ENCODE measurements at regions not wholly inside any gene's neighbourhood (a gene's known extent, or its start where the extent isn't known, plus 50 kb on each side); places are given as distances from the start of the nearest gene placed in this dataset.

GRCh38 chrX:22712942-22713341, 286.8 kb upstream of the DDX53 start:
- Histone ChIP-seq H3K9me1 (ENCODE audit: control insufficient read depth, insufficient read depth, low read length) (no peaks in the 10 kb centered on the region), H3K9me3 (replicated peaks; ENCODE audit: control insufficient read depth, insufficient read depth, low read depth, low read length) (no peaks in the 10 kb centered on the region), H3K36me3 (ENCODE audit: control insufficient read depth, insufficient read depth, low read length) (no peaks in the 10 kb centered on the region), H3K4me1 (replicated peaks in 1 of 2; ENCODE audit: control insufficient read depth in 2 of 2, insufficient read depth in 2 of 2, low read length in 2 of 2) (no peaks in the 10 kb centered on the region), H3K9ac (ENCODE audit: insufficient read depth in 1 of 2, low read depth in 2 of 2, low read length in 2 of 2) (no peak overlapping the region), H3K27me3 (ENCODE audit: control insufficient read depth in 2 of 2, insufficient read depth in 2 of 2, low read length in 2 of 2) (no peaks in the 10 kb centered on the region), H2AFZ (ENCODE audit: low read depth, low read length) (no peak overlapping the region), H3K79me2 (ENCODE audit: control insufficient read depth, insufficient read depth, low read length) (no peaks in the 10 kb centered on the region), H3K4me2 (ENCODE audit: insufficient read depth, low read length) (no peak overlapping the region), H3K27ac (ENCODE audit: extremely low read depth, low read depth, low read length) (no peak overlapping the region), H3K4me3 (no peak overlapping the region), H4K20me1 (replicated peaks; ENCODE audit: control insufficient read depth, insufficient read depth, low read length) (no peaks in the 10 kb centered on the region)
- DNase-seq (ENCODE audit: extremely low read depth in 1 of 4, low spot score in 3 of 4) (no peak), FAIRE-seq (no peak), ATAC-seq (no peak)
- WGBS (ENCODE audit: insufficient coverage, low coverage, missing lambda C conversion rate), result 5% methylated on average over 5 of the region's 5 CpGs
- intact Hi-C loops (cut with micrococcal nuclease) (no loop called here), in situ Hi-C loops (cut with MboI) (no loop called here)
- POLR2A ChIA-PET, result no interaction called here
- BruUV-seq (replicated peaks), result no TSS peak
- CTCF ChIA-PET (ENCODE audit: low intra/inter-chr PET ratio), result no interaction called here
- no peak for TF ChIP-seq PURB (CRISPR knock-in tag; IDR thresholded peaks at IDR 0.05; ENCODE audit: low read depth)
- TF ChIP-seq SREBF1 (IDR thresholded peaks at IDR 0.05; ENCODE audit: borderline replicate concordance, low read depth, low read length), result no peak
- TF ChIP-seq, protein P1, sequence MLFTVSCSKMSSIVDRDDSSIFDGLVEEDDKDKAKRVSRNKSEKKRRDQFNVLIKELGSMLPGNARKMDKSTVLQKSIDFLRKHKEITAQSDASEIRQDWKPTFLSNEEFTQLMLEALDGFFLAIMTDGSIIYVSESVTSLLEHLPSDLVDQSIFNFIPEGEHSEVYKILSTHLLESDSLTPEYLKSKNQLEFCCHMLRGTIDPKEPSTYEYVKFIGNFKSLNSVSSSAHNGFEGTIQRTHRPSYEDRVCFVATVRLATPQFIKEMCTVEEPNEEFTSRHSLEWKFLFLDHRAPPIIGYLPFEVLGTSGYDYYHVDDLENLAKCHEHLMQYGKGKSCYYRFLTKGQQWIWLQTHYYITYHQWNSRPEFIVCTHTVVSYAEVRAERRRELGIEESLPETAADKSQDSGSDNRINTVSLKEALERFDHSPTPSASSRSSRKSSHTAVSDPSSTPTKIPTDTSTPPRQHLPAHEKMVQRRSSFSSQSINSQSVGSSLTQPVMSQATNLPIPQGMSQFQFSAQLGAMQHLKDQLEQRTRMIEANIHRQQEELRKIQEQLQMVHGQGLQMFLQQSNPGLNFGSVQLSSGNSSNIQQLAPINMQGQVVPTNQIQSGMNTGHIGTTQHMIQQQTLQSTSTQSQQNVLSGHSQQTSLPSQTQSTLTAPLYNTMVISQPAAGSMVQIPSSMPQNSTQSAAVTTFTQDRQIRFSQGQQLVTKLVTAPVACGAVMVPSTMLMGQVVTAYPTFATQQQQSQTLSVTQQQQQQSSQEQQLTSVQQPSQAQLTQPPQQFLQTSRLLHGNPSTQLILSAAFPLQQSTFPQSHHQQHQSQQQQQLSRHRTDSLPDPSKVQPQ (CRISPR knock-in tag; IDR thresholded peaks at IDR 0.05; ENCODE audit: borderline replicate concordance), result no peak
- no peak for TF ChIP-seq RBM39 (optimal IDR thresholded peaks at IDR 0.05; ENCODE audit: low read depth, low read length)
- no peak for TF ChIP-seq ZNF695 (CRISPR knock-in tag; IDR thresholded peaks at IDR 0.05)
- no peak for TF ChIP-seq ZNF586 (CRISPR knock-in tag; conservative IDR thresholded peaks at IDR 0.05)
- no peak for TF ChIP-seq MED1 (CRISPR knock-in tag; IDR thresholded peaks at IDR 0.05; ENCODE audit: borderline replicate concordance)
- no peak for TF ChIP-seq NUFIP1 (IDR thresholded peaks at IDR 0.05; ENCODE audit: partially characterized antibody)
- TF ChIP-seq, protein P2, sequence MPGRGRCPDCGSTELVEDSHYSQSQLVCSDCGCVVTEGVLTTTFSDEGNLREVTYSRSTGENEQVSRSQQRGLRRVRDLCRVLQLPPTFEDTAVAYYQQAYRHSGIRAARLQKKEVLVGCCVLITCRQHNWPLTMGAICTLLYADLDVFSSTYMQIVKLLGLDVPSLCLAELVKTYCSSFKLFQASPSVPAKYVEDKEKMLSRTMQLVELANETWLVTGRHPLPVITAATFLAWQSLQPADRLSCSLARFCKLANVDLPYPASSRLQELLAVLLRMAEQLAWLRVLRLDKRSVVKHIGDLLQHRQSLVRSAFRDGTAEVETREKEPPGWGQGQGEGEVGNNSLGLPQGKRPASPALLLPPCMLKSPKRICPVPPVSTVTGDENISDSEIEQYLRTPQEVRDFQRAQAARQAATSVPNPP (IDR thresholded peaks at IDR 0.05; ENCODE audit: borderline replicate concordance, insufficient read depth, insufficient read length), result no peak
- TF ChIP-seq TCF7L2 (IDR thresholded peaks at IDR 0.05; ENCODE audit: low read depth, low read length), result no peak
- no peak for TF ChIP-seq SUPT5H (IDR thresholded peaks at IDR 0.05)
- TF ChIP-seq GMEB1 (CRISPR knock-in tag; IDR thresholded peaks at IDR 0.05), result no peak
- TF ChIP-seq SRSF3 (IDR thresholded peaks at IDR 0.05; ENCODE audit: insufficient read depth, low read length), result no peak
- TF ChIP-seq CBX8 (IDR thresholded peaks at IDR 0.05; ENCODE audit: borderline replicate concordance, extremely low read depth, low read depth, low read length, poor library complexity, severe bottlenecking), result no peak
- no peak for TF ChIP-seq SIRT6 (IDR thresholded peaks at IDR 0.05; ENCODE audit: low read depth, low read length)
- TF ChIP-seq EHMT2 (IDR thresholded peaks at IDR 0.05), result no peak
